ENCODE measurements at regions not wholly inside any gene's neighbourhood (a gene's known extent, or its start where the extent isn't known, plus 50 kb on each side); places are given as distances from the start of the nearest gene placed in this dataset.

GRCh38 chr11:92550411-92550810, 325.8 kb downstream of the FAT3 start:
- Mint-ChIP-seq H3K36me3 (no peaks in the 10 kb centered on the region), H3K27ac (no peak overlapping the region), H3K4me3 (no peak overlapping the region), H3K4me1 (no peaks in the 10 kb centered on the region), H3K9me3 (peaks cover 0 to 8% (median 0%) of the 10 kb centered on the region in 11 donors), H3K27me3 (no peaks in the 10 kb centered on the region)
- intact Hi-C loops (cut with micrococcal nuclease) = no loop called here
- H3K27me3 ChIP-seq (ENCODE audit: control insufficient read depth in 2 of 2, insufficient read depth in 2 of 2, low read length in 2 of 2) = no peaks in the 10 kb centered on the region
- H3K4me1 ChIP-seq (ENCODE audit: control insufficient read depth in 2 of 2, insufficient read depth in 2 of 2, low read length in 2 of 2) = no peaks in the 10 kb centered on the region
- H3K36me3 ChIP-seq (ENCODE audit: control insufficient read depth in 2 of 3, insufficient read depth in 3 of 3, low read length in 3 of 3) = no peaks in the 10 kb centered on the region
- no peak overlapping the region for H3K27ac ChIP-seq (ENCODE audit: low read depth, low read length)
- H3K9me3 ChIP-seq (ENCODE audit: control insufficient read depth in 2 of 3, low read length in 3 of 3) = no peaks in the 10 kb centered on the region
- H3K4me3 ChIP-seq (ENCODE audit: low read length) = no peak overlapping the region
- ATAC-seq (no peak), DNase-seq (no peak)
- ChIA-PET CTCF (no interaction called here), POLR2A (no interaction called here)

GRCh38 chr11:92550871-92551270, 326.3 kb downstream of the FAT3 start:
- Mint-ChIP-seq H3K4me1 (no peaks in the 10 kb centered on the region), H3K36me3 (no peaks in the 10 kb centered on the region), H3K4me3 (no peak overlapping the region), H3K27me3 (no peaks in the 10 kb centered on the region), H3K27ac (no peak overlapping the region), H3K9me3 (peaks cover 0 to 8% (median 0%) of the 10 kb centered on the region in 11 donors)
- no peaks in the 10 kb centered on the region for H3K4me1 ChIP-seq (ENCODE audit: control insufficient read depth in 2 of 2, insufficient read depth in 2 of 2, low read length in 2 of 2)
- no peaks in the 10 kb centered on the region for H3K27me3 ChIP-seq (ENCODE audit: control insufficient read depth in 2 of 2, insufficient read depth in 2 of 2, low read length in 2 of 2)
- H3K36me3 ChIP-seq (ENCODE audit: control insufficient read depth in 2 of 3, insufficient read depth in 3 of 3, low read length in 3 of 3) = no peaks in the 10 kb centered on the region
- no peak overlapping the region for H3K4me3 ChIP-seq (ENCODE audit: low read length)
- intact Hi-C loops (cut with micrococcal nuclease) = no loop called here
- ChIA-PET POLR2A (no interaction called here), CTCF (no interaction called here)
- no peak for DNase-seq
- no peaks in the 10 kb centered on the region for H3K9me3 ChIP-seq (ENCODE audit: control insufficient read depth in 2 of 3, low read length in 3 of 3)
- no peak overlapping the region for H3K27ac ChIP-seq (ENCODE audit: low read depth, low read length)
- no peak for ATAC-seq

GRCh38 chr11:92552942-92553341, 328.3 kb downstream of the FAT3 start:
- Mint-ChIP-seq H3K9me3 (peaks cover 0 to 8% (median 0%) of the 10 kb centered on the region in 11 donors), H3K4me1 (no peaks in the 10 kb centered on the region), H3K27ac (no peak overlapping the region), H3K36me3 (no peaks in the 10 kb centered on the region), H3K27me3 (no peaks in the 10 kb centered on the region), H3K4me3 (no peak overlapping the region)
- DNase-seq (no peak), ATAC-seq (no peak)
- ChIA-PET POLR2A (no interaction called here), CTCF (no interaction called here)
- H3K4me1 ChIP-seq (ENCODE audit: control insufficient read depth in 2 of 2, insufficient read depth in 2 of 2, low read length in 2 of 2) = no peaks in the 10 kb centered on the region
- intact Hi-C loops (cut with micrococcal nuclease) = no loop called here
- no peaks in the 10 kb centered on the region for H3K9me3 ChIP-seq (ENCODE audit: control insufficient read depth in 2 of 3, low read length in 3 of 3)
- no peak overlapping the region for H3K27ac ChIP-seq (ENCODE audit: low read depth, low read length)
- no peaks in the 10 kb centered on the region for H3K36me3 ChIP-seq (ENCODE audit: control insufficient read depth in 2 of 3, insufficient read depth in 3 of 3, low read length in 3 of 3)
- no peaks in the 10 kb centered on the region for H3K27me3 ChIP-seq (ENCODE audit: control insufficient read depth in 2 of 2, insufficient read depth in 2 of 2, low read length in 2 of 2)
- no peak overlapping the region for H3K4me3 ChIP-seq (ENCODE audit: low read length)

- no peaks in the 10 kb centered on the region for H3K27me3 ChIP-seq (ENCODE audit: control insufficient read depth in 2 of 2, insufficient read depth in 2 of 2, low read length in 2 of 2)
- H3K27ac Mint-ChIP-seq = no peak overlapping the region
- POLR2A ChIA-PET = no interaction called here
- CTCF ChIA-PET = no interaction called here
- no peaks in the 10 kb centered on the region for H3K36me3 Mint-ChIP-seq
- no peaks in the 10 kb centered on the region for H3K4me1 ChIP-seq (ENCODE audit: control insufficient read depth in 2 of 2, insufficient read depth in 2 of 2, low read length in 2 of 2)
- peaks cover 0 to 8% (median 0%) of the 10 kb centered on the region in 11 donors for H3K9me3 Mint-ChIP-seq
- H3K36me3 ChIP-seq (ENCODE audit: control insufficient read depth in 2 of 3, insufficient read depth in 3 of 3, low read length in 3 of 3) = no peaks in the 10 kb centered on the region
- DNase-seq (no peak), ATAC-seq (no peak)
- no peak overlapping the region for H3K4me3 ChIP-seq (ENCODE audit: low read length)
- intact Hi-C loops (cut with micrococcal nuclease) = no loop called here
- no peak overlapping the region for H3K27ac ChIP-seq (ENCODE audit: low read depth, low read length)
- no peaks in the 10 kb centered on the region for H3K27me3 Mint-ChIP-seq
- no peaks in the 10 kb centered on the region for H3K4me1 Mint-ChIP-seq
- no peaks in the 10 kb centered on the region for H3K9me3 ChIP-seq (ENCODE audit: control insufficient read depth in 2 of 3, low read length in 3 of 3)
- no peak overlapping the region for H3K4me3 Mint-ChIP-seq
Observed at GRCh38 chr11:92554688-92555087, 330.1 kb downstream of the FAT3 start.

GRCh38 chr11:92556431-92556830, 331.8 kb downstream of the FAT3 start:
- ATAC-seq (no peak), DNase-seq (no peak)
- intact Hi-C loops (cut with micrococcal nuclease) = no loop called here
- POLR2A ChIA-PET = no interaction called here
- Mint-ChIP-seq H3K9me3 (peaks cover 0 to 8% (median 0%) of the 10 kb centered on the region in 11 donors), H3K36me3 (no peaks in the 10 kb centered on the region), H3K27me3 (no peaks in the 10 kb centered on the region), H3K4me1 (no peaks in the 10 kb centered on the region), H3K4me3 (no peak overlapping the region), H3K27ac (no peak overlapping the region)
- Histone ChIP-seq H3K4me1 (ENCODE audit: control insufficient read depth in 2 of 2, insufficient read depth in 2 of 2, low read length in 2 of 2) (no peaks in the 10 kb centered on the region), H3K27ac (ENCODE audit: low read depth, low read length) (no peak overlapping the region), H3K27me3 (ENCODE audit: control insufficient read depth in 2 of 2, insufficient read depth in 2 of 2, low read length in 2 of 2) (no peaks in the 10 kb centered on the region), H3K9me3 (ENCODE audit: control insufficient read depth in 2 of 3, low read length in 3 of 3) (no peaks in the 10 kb centered on the region), H3K36me3 (ENCODE audit: control insufficient read depth in 2 of 3, insufficient read depth in 3 of 3, low read length in 3 of 3) (no peaks in the 10 kb centered on the region), H3K4me3 (ENCODE audit: low read length) (no peak overlapping the region)
- CTCF ChIA-PET = no interaction called here

GRCh38 chr11:92557879-92558278, 333.3 kb downstream of the FAT3 start:
- intact Hi-C loops (cut with micrococcal nuclease) = no loop called here
- Mint-ChIP-seq H3K4me1 (no peaks in the 10 kb centered on the region), H3K4me3 (no peak overlapping the region), H3K36me3 (no peaks in the 10 kb centered on the region), H3K27ac (no peak overlapping the region), H3K27me3 (peaks cover 0 to 9% (median 0%) of the 10 kb centered on the region in 5 donors), H3K9me3 (peaks cover 0 to 8% (median 0%) of the 10 kb centered on the region in 11 donors)
- no peak overlapping the region for H3K4me3 ChIP-seq (ENCODE audit: low read length)
- H3K27me3 ChIP-seq (ENCODE audit: control insufficient read depth in 2 of 2, insufficient read depth in 2 of 2, low read length in 2 of 2) = no peaks in the 10 kb centered on the region
- H3K9me3 ChIP-seq (ENCODE audit: control insufficient read depth in 2 of 3, low read length in 3 of 3) = no peaks in the 10 kb centered on the region
- CTCF ChIA-PET = no interaction called here
- no peaks in the 10 kb centered on the region for H3K4me1 ChIP-seq (ENCODE audit: control insufficient read depth in 2 of 2, insufficient read depth in 2 of 2, low read length in 2 of 2)
- POLR2A ChIA-PET = no interaction called here
- no peak overlapping the region for H3K27ac ChIP-seq (ENCODE audit: low read depth, low read length)
- ATAC-seq = no peak
- no peaks in the 10 kb centered on the region for H3K36me3 ChIP-seq (ENCODE audit: control insufficient read depth in 2 of 3, insufficient read depth in 3 of 3, low read length in 3 of 3)
- no peak for DNase-seq

GRCh38 chr11:92558323-92558722, 333.7 kb downstream of the FAT3 start:
- no peak for ATAC-seq
- CTCF ChIA-PET = no interaction called here

More at GRCh38 chr11:92558323-92558722, 333.7 kb downstream of the FAT3 start:
- Histone ChIP-seq H3K9me3 (ENCODE audit: control insufficient read depth in 2 of 3, low read length in 3 of 3) (no peaks in the 10 kb centered on the region), H3K27ac (ENCODE audit: low read depth, low read length) (no peak overlapping the region), H3K4me1 (ENCODE audit: control insufficient read depth in 2 of 2, insufficient read depth in 2 of 2, low read length in 2 of 2) (no peaks in the 10 kb centered on the region), H3K4me3 (ENCODE audit: low read length) (no peak overlapping the region), H3K27me3 (ENCODE audit: control insufficient read depth in 2 of 2, insufficient read depth in 2 of 2, low read length in 2 of 2) (no peaks in the 10 kb centered on the region), H3K36me3 (ENCODE audit: control insufficient read depth in 2 of 3, insufficient read depth in 3 of 3, low read length in 3 of 3) (no peaks in the 10 kb centered on the region)
- intact Hi-C loops (cut with micrococcal nuclease) = no loop called here
- no peak overlapping the region for H3K4me3 Mint-ChIP-seq
- H3K4me1 Mint-ChIP-seq = no peaks in the 10 kb centered on the region
- POLR2A ChIA-PET = no interaction called here
- no peak for DNase-seq
- no peaks in the 10 kb centered on the region for H3K36me3 Mint-ChIP-seq
- peaks cover 0 to 8% (median 0%) of the 10 kb centered on the region in 11 donors for H3K9me3 Mint-ChIP-seq
- H3K27me3 Mint-ChIP-seq = peaks cover 0 to 10% (median 0%) of the 10 kb centered on the region in 5 donors
- no peak overlapping the region for H3K27ac Mint-ChIP-seq

All from naive thymus-derived CD4-positive, alpha-beta T cell (primary cell).